HuH-7 (cell line): ENCODE measurements at regions not wholly inside any gene's neighbourhood (a gene's known extent, or its start where the extent isn't known, plus 50 kb on each side); places are given as distances from the start of the nearest gene placed in this dataset.

Experiments used
- DNase-seq: peaks from one replicate; pipeline ENCODE4 v3.0.0; 2011; ENCODE audit warnings: low spot score

DNA sequence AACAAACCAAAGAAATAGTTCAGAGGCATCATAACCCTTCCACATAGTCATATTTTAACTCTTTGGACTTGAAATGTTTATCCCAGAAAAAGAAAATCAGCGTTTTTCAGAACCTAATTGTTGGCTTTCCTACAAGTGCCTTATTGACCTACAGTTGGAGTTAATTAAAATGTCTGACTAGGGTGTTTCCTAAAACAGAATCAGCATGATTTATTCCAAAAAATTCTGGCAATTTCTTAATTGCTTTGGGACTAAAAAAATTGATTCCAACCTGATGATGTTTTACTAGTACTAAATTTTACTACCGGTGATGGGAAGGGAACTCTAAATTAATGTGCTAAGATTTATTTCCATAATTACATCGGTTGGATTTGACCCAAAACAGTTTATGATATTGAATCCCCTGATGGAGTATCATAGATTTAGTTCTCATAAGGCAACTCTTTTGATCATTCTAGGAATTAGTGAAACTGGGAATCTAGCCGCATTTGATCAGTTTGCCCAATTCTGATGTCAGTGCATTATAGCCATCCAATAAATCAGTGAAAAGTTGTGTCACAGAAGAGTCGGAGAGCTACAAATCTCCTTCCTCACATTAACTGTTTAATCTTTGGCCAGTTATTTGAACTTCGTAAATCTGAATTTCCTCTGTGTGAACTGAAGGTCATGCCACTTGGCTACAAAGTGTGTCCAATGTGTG lies 134.3 kb upstream of the DSEL start:
- DNase-seq: no peak

DNA sequence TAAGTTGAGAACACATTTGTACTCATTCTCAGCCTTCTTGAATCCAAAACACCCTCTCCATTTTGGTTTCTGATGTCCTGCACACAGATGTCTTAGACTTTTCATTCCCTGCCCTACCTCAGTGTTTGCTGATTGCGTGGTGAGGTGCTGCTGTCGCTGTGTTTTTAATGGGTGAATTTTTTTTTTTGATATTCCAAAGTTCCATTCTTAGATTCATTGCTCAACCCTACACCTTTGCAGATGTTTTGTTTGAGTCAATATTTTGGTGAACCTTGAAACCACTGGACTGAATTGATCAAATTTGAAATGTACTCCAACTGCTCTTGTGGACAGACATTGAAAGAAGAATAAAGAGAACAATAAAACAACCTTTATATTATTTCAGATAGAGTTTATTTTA lies 130.4 kb upstream of the DSEL start:
- DNase-seq: no peak

DNA sequence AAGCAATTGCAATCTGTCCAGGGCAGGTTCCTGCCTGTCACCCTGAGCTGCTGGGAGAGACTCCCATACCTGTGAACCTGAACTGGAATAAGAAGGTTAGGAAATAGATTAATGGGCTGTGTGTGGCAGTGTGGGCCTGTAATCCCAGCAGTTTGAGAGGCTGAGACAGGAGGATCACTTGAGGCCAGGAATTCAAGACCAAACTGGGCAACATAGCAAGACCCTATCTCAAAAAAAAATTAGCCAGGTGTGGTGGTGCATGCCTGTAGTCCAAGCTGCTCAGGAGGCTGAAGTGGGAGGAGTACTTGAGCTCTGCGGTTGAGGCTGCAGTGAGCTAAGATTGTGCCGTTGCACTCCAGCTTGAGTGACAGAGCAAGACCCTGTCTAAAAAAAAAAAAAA lies 127.7 kb upstream of the DSEL start:
- no peak for DNase-seq

DNA sequence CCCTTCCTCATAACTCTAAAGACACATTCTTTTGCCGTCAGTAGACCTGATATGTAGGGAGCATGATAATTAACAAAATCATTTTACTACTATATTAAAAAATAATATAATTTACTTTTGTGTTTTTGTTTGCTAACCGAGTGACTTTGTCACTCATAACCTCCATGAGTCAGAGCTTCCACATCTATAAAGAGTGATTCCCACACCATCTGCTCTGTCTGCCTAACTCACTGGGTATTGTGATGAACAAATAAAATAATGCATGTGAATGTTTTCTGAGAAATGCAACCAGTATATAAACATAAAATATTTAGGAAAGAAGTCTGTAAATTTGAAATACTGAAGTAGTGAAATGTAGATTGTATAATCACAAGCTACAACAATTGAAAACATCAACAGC lies 123.4 kb upstream of the DSEL start:
- DNase-seq: no peak

DNA sequence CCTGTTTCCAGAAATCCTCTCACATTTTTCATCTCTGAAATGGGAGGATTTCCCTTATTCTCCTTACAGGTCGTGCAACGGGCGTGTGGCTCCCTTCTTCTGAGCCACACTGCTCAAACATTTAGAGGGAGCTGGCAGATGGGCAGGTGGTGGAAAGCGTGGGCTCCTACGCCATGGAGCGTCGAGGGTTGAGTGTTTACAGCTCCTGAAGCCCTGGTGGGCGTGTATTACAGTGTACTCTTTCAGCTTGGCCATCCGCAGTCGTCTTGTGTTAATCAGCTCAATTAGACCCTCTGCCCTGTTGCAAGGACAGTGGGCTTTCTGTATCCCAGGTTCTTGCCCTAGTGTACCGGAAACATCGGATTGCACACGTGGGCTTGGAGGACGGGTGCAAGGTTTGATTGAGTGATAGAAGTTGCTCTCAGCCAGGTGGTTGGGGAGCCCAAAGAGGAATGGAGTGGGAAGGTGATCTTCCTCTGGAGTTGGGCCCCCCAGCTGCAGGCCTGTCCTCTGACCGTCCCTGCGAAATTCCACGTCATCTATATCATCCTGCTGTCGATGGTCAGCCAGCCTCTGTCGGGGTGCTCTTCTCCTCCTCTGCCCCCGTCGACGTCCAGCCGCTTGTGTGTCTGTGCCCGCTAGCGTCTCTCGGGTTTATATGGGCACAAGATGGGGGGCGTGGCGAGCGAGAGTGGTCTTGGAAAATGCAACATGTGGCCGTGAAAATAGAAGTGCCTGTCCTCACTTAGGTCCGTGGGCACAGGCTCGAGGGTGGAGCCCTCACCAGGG lies 120.3 kb upstream of the DSEL start:
- no peak for DNase-seq

DNA sequence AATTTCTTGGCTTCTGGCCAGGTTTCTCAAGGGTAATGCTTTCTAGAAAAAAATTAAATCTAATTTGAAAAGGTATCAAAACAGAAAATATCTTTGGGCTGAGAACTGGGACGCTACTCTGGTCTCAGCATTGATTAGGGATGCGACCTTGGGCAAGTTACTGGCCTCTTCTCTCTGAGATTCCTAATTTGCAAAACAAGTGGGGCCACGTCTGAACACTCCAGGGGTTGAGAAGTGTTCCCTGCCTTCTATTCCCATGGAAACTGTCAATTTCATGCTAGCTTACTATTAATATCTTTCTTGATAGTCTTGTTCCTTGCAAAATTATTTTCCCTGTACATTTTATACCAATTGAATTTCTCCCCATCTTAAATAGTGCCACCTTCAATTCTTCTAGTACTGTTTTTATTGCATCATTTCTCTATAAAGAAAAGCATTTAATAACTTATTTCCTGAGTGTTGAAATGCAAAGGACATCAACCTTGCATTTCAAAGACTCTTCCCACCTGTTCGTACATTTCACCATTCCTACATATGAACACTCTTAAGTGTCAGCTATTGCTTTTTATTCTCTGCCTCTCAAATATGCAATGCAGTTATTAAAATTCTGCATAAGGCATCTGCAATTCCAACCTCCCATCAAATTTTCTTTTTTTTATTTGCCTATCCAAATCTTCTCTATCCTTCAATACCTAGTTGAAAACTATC lies 118.3 kb upstream of the DSEL start:
- no peak for DNase-seq

DNA sequence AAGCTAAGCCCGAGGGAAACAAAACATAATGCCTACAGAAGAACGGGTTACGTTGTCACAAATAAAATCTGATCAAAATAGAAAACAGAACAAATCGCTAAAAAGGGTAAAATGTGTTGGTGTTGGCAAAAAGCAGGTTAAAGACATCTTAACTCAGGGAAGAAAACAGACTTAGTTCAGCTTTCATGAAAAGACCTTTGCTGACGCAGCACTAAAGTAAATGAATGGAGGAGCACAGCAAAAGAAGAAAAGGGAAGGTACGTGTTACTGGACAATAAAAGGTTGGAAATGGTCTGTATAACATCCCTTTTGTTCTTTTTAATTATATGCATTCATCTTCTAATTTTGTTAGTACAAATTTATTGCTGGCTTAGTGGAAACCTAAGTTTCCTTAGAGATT lies 117.4 kb upstream of the DSEL start:
- DNase-seq: no peak

DNA sequence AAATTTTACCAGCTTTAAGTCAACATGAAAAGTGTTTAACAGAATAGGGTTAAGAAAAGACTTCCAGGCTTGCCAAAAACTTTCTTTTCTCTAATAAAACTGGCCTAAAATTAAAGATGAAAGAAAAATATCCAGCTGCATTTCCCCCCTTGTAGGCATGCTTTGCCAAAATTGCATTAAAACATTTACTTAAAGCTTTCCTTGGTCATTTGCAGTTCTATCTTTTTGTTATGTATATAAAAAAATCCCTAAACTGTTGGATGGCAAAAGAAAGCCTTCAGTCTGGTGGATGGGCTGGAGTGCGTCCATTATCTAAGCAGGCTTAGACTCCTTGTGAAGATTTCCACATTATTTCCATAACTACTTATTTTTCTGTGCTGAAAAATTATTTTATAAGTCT lies 105.4 kb upstream of the DSEL start:
- no peak for DNase-seq

DNA sequence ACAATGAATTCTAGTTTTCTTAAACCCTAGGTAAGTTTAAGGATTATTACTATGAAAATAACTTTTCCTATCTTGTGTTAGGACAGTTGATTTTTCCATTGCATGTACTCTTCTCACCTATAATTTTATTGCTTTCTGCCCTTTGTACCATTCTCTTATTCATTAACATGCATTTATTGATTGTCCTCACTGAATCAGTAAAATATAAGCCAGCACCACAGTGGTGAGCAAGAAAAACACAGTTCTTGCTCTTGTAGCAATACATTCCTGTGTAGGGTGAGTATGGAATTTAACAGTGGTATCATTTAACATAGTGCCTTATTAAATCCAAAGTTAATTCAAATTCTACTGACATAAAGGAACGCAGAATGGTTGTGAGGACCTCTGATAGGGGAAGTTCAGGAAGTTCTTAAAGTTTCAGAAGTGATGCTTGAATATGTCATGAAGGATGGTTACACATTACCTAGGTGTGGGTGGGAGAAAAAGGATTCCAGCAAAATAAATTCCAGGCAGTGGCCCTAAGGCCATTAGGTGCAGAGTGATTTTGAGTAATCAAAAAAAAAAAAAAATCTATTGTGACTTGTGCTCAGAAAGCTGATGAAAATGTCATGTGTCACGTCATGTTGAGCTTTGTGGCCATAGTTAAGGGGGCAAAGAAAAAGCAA lies 104.7 kb upstream of the DSEL start:
- DNase-seq: no peak

DNA sequence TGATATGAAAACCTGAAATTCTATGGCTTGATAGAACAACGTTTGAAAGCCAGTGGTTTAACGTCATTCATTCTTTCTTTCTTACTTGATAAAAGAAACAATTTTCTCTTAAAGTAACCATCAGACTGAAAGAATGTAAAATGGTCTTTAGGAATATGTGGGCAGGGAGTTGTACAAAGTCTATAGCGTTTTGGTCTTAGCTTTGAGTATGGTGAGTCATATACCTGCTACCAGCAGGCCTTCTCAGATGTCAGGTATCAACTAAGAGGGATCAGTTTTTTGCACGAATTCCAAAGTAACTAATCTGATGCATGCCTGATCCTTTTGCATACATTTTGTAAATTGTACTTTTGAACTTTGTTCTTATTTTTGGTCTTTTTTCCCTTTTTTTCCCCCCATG lies 101.5 kb upstream of the DSEL start:
- DNase-seq: no peak

DNA sequence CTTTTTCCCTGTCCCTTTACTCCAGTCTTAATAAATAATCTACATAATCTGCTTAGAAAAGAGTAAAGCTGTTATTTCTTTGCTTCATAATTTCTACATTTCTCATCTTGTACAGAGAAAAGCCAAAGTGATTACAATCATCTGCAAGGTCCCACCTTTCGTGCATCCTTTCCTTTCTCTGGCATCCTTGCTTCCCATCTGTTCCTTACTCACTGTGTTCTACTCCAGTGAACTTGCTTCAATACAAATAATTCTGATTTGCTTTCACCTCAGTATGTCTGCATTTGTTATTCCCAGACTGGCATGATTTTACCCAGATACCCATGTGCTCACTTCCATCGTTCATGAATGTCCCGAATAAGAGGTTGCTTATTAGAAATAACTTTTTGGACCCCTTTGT lies 99.4 kb upstream of the DSEL start:
- no peak for DNase-seq

DNA sequence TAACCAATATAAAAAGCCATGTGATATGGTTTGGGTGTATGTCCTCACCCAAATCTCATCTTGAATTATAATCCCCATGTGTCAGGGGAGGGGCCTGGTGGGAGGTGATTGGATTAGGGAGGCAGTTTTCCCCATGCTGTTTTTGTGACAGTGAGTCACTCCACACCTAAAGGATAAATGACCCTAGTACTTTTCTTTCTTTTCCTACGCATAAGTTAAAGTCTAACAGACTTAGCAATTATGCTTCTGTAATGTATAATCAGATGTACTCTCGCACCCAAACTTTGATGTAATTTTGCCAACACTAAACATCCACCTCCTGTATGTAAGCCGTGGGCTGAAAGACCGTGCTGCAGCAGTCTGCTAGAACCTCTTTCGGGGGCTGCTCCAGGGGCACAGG lies 97.2 kb upstream of the DSEL start:
- DNase-seq: no peak

DNA sequence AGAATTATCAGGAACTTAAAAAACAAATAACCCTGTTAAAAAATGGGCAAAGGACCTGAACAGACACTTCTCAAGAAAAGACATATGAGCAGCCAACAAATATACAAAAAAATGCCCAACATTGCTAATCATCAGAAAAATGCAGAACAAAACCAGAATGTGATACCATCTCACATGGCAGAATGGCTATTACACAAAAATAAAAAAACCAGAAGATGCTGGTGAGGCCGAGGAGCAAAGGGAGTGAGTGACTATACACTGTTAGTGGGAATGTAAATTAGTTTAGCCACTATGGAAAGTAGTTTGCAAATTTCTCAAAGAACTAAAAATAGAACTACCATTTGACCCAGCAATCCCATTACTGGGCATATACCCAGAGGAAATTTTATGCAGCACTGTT lies 95.8 kb upstream of the DSEL start:
- no peak for DNase-seq

DNA sequence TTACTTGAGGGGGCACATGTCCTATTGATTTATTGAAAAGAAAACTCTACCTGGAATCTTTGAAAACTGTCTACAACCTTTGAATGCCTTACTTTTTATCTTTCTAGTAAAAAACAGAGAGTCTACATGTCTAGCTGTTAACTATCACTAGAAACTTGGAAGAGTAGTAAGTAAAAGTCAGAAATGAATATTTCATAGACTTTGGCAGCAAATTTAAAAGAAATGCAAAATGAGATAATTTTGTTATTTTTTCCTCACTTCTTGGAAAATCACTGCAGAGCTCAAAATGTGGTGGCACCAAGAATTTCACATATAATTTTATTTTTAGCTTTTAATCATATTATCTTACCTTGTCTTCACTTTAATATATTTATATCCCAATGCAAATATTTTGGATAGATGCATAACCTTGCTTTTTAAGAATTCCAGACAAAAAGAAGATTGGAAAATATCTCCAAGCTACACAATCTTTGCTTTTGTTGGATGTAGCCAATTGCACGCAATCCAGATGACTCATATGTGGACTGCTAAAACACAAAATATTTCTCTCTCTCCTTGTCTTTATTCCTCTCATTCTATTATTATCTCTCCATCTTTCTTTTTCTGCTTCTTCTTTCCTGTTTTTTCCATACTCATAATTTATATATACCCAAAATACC lies 92.2 kb upstream of the DSEL start:
- DNase-seq: no peak

DNA sequence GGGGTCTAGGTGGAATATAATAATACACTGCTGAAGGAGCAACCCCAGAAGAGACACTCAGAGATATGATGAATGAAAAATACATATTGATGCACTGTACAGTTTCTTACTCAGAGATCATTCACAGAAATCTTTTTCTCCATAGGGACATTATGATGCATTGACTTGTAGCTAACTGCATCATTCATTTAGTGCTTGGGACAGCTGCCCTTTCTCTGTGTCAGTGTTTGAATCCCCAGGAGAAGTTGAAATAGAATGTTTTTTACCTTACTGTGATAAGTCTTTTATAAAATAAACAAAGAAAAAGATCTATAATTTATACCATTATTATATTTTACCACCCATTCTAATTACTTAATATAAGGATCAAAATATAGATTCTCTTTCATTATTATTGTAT lies 91.7 kb upstream of the DSEL start:
- no peak for DNase-seq

DNA sequence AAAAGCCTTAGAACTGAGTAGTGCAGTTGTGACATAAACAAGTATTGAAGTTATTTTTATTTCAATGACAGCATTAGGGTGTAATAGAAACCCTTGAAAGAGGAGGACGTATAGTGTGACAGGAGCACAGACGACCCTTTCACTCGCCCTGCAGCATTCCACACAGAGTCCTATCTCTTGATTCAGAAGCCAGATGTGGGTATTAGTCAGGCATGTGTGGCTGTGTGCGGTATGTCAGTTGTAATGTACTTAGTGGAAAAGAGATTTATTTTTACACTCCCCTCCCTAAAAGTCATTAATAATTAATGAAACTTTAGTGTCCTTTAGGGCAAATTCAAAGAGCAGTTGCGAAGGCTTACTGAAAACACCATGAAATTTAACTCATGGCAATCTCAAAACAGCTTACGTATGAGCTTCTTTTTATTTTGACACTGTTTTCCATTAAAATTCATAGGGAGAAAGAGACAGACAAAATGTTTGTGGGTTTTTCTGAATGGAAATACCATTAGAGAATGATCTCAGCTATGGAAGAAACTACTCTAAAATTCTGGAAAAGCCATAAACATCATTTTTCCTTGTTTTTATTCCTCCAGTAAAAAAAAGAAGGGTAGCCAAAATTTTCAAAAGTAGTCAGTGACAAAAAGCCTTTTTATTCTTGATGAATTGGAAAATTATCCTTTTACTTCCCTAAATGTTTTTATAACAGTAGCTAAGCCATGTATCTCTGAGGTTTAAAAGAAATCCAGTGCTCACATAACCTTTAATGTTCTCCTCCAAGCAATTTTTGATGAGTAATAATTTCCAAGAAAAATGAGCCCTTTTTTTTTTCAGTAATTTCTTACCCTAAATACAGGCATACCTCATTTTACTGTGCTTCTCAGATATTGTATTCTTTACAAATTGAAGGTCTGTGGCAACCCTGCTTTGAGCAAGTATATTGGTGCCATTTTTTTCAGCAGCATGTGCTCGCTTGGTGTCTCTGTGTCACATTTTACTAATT lies 84.0 kb upstream of the DSEL start:
- no peak for DNase-seq

DNA sequence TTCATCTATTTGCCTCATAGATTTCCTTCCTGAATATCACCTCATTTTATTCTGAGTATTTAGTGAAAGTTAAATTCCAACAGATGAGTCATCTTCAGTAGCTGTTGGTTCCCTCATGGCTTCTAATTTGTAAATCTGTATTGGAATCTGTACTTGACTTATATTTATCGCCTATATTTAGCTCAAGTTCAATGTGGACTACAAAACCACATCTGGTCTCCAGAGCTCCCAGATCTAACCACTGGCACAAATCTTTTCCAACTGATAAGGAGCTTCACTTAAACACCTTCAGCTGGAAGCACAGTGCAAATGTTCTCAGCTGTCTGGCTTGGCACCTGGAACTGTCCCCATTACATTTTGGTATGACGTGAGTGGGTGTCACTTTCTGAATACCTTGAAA lies 82.8 kb upstream of the DSEL start:
- DNase-seq: no peak

DNA sequence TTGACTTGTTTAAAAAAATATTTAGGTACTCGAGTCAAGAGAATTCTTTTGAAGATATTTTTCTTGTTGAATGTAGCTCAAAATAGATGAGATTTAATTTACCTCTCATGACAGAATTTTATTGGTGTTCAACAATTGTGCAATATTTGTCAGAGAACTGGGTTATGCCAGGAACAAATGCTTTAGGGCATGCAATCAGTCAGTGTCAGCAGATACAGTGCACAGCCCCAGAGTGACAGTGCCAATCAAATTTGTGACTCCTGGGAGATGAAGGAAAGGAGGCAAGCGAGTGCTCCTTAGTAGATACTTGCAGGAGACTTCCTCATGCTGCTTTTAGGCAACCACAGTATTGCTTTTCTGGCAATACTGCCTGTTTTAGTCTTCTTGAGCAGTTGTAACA lies 81.2 kb upstream of the DSEL start:
- DNase-seq: no peak

DNA sequence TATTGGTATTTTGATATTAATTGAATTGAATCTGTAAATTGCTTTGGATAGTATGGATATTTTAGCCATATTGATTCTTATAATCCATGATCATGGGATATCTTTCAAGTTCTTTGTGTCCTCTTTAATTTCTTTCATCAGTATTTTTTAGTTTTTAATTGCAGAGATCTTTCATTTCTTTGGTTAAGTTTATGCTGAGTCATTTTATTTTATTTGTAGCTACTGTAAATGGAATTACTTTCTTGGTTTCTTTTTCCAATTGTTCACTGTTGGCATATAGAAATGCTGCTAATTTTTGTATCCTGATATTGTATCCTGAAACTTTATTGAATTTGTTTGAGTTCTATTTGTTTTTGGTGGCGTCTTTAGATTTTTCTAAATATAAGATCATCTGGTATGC lies 79.5 kb upstream of the DSEL start:
- no peak for DNase-seq

DNA sequence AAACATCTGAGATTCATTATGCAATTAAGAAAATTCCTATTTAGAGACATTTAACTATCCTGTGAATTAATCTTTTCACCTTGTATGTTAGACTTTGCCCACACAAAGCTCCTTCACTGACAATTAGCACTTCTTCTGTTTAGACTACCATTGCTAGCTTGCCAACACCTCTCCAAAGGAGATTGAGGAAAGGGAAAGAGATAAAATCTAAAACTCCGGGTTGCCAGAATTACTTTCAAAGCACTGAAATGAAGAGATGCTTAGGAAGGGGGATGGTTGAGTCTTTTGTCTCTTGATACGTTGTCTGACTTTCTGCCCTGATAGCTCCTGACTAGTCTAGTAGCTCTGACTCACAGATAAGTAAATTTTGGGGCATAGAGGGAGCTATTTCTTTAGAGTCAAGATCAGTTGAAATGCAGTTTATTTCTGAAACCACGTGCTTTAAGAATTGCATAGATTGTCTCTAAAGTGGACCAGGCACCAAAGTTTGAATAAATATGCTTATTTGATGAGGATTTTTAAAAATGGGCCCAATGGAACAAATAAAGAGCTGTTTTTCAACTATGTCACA lies 74.1 kb upstream of the DSEL start:
- DNase-seq: no peak

DNA sequence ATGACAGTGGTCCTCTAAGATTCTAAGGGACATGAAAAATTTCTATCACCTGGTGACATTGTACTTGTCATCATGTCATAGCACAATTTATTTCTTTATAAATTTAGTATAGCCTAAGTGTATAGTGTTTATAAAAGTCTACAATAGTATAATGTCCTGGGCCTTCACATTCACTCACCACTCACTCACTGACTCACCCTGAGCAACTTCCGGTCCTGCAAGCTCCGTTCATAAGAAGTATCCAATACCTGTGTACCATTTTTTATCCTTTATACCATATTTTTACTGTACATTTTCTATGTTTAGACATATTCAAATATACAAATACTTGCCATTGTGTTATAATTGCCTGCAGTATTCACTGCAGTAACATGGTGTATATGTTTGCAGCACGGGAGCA lies 72.8 kb upstream of the DSEL start:
- no peak for DNase-seq
